GM19025 (cell line): ENCODE measurements at regions not wholly inside any gene's neighbourhood (a gene's known extent, or its start where the extent isn't known, plus 50 kb on each side); places are given as distances from the start of the nearest gene placed in this dataset.

ENCODE experiments used
- ATAC-seq: cut with Tn5 transposase; IDR thresholded peaks from one replicate; pipeline ENCODE4 v1.9.1; 2021; ENCODE audit warnings: mild to moderate bottlenecking, low read depth, moderate library complexity; ENCODE audit not compliant: unreplicated experiment

DNA sequence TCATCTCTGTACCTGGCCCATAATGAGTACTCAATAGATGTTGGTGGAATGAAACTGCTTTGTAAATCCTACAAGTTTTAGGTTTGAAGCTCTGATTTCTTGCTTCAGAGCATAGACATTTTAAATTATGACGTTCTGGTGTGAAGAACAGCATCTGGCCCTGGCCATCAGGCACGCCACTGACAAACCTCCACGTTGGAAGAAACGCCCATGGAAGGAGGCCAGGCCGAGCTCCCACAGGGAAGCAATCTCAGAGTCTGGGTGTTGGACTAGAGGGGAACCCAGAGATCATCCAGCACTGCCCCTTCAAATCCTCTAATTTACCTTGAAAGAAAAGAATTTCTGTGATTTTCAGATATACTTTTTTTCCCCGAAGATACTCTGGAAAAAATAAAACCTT lies 328.1 kb upstream of the RGMA start:
- no peak for ATAC-seq

- no peak for ATAC-seq
Observed at GRCh38 chr15:93415576-93415975, 326.6 kb upstream of the RGMA start.

GRCh38 chr15:93414576-93415231 lies 325.7 kb upstream of the RGMA start:
- ATAC-seq, result no peak

DNA sequence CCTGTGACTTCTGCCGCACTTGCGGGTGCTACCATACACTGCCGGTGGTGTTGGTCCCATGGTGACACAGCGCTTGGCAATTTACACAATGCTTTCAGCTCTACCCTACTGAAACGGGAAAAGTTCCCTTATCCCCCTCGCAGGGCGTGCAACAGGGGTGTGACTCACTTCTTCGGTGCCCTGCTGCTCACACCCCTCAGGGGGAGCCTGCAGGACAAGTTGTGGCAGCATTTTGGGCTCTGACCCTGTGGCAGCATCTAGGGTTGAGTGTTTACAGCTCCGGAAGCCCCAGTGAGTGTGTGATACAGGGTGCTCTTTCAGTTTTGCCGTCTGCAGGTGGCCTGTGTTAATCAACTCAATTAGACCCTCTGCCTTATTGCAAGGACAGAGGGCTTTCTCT lies 324.7 kb upstream of the RGMA start:
- no peak for ATAC-seq

DNA sequence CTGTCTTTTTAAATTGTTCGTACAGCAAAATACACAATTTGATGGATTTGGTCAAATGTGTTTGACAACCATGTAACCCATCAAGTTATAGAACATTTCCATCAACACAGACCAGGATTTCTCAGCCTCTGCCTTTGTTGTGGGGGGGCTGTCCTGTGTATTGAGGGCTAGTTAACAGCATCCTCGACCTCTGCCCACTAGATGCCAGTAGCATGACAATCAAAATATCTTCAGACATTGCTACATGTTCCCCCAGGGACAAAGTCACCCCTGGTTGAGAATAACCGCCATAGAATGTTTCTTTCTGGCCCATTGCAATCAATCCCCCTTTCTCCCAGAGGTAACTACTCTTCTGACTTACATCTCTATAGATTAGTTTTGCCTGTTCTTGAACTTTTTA lies 310.1 kb upstream of the RGMA start:
- ATAC-seq, result no peak

DNA sequence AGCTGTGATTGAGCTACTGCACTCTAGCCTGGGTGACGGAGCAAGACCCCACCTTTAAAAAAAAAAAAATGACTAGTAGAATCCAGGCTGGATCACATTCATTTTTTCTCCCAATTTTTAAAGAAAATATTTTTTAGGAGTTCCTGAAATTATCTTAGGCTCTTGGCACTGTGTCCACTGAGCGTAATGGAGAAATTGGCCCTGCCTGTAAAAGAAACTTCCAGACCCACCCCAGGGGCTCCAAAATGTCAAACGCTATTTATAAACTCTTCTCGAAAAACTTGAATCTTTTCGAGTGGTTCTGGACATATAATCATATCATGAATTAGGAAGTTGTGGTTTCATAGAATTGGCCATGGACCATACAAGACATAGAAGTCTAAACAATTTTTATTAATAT lies 300.2 kb upstream of the RGMA start:
- no peak for ATAC-seq

DNA sequence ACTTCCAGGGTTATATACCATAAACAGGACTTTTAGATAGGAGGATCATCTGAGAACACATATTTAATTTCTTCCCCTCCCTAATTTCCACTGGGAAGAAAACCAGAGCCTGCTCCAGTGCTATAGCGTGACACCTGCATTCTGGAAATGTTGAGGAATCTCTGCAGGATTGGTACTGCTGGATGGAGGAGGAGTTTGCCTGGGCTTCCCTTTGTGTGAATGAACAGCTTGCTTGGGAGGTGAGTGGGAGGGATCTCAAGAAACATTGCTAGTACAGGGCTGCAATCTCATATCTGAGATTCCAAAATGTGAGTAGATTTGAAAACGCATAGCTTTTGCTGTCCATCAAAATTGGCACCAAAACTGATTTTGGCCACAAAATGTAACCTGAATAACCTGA lies 295.9 kb upstream of the RGMA start:
- ATAC-seq, result no peak

DNA sequence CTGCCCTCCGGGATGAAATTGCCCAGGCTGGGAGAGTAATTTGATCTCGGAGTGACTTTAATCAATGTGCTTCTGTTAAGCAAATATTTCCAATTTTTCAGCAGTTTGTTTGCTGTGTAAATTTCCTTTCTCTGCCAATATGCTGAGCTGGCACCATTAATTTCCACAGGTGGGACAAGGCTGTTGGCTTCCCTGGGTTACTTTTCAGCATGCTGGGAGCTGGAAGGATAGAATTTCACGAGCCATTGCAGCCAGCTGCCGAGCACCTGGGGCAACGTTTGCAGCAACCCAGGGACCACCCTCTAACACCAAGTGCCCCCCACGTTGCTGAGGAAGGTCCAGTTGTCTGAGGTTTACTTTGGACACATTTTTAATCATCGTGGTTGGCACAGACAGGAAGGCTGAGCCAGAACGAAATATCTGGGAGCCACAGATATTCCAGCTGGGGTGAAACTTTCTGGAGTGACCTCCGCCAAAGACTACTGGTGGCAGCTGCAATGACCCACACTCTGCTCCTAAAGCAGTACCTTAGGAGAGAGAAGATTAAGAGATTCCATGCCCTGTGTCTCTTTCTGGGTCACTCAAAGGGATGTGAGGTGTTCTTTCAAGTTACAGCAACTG lies 293.3 kb upstream of the RGMA start:
- no peak for ATAC-seq

DNA sequence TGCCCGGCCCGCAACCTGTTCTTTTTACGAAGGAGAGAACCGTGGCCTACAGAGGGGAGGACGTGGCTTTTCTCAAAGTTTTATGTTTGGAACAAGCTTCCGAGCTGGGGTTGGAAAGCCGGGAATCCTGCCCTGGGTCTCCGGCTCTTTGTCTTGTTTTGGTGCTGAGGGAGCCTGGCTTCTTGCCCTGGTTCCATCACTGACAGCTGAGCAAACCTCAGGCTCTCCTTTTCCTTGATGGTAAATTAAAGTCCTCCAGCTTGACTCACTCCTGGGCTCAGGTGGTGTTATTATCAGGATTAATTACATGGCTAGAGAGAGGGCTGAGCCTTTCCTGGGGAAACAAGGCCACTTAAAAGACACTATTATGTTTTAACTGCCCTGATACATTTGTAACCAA lies 289.5 kb upstream of the RGMA start:
- ATAC-seq, result no peak

DNA sequence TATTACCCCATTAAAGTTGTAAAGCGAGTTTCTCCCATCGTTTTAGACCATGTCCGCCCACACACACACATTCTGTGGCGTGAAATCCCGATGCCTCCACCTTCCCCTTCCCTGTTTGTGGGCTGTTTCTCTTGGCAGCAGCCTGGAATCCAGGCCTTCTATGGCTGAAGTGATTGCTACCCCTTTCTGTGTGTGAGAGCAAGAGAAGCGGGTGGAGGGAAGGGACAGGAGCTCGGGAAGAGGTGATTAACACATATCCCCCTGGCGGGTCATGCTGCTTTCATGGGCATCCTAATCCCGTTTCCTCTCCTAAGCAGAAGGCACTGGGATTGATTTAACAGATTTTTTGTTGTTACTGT lies 283.8 kb upstream of the RGMA start:
- no peak for ATAC-seq

DNA sequence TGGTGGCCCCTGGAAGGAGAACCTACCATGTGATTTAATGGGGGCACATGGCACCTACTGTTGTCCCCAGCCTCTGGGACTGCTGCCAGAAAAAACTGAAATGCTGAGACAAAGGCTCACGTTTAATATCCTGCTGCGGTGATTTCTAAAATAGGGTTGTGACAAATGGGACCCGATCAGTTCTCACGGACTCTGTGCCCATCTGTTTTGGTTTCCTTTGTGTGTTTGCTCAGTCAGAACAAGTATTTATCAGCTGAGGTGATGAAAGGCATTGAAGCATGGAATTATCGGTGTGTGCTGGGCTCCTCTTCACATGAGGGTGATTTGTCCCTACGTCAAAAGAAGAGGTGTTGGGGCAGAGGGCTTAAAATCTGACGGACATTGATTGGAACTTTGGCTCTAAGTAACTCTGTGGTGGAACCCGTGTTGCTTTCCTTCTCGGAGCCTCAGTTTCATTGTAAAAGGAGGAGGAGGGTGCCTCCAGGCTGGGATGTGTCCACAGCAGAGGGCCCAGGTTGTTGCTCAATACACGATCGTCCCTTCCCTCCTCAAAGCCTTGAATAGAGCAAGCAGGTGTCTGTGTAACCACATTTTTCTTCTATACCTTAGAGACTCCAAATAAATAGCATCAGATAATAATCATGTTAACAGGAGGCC lies 283.3 kb upstream of the RGMA start:
- no peak for ATAC-seq

- no peak for ATAC-seq
Observed at GRCh38 chr15:93366387-93367100, 277.5 kb upstream of the RGMA start.

DNA sequence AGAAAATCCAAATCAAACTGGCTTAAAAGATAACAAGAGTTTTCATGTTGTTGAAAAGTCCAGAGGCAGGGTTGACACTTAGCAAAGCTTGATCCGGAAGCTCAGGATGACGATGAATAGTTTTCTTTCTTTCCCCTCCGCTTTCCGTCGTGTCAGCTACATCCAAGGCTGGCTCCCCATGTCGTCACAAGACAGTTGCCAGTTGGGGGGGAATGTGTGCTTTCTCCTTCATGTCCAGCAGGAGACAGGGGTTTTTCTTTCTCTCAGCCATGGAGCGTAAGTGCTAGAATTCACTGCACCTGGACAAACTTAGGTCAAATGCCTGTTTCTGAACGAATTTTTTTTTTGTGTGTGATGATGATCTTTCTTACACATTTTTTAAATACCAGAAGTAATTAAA lies 273.8 kb upstream of the RGMA start:
- no peak for ATAC-seq

GRCh38 chr15:93362203-93362602 lies 273.2 kb upstream of the RGMA start:
- ATAC-seq, result no peak

DNA sequence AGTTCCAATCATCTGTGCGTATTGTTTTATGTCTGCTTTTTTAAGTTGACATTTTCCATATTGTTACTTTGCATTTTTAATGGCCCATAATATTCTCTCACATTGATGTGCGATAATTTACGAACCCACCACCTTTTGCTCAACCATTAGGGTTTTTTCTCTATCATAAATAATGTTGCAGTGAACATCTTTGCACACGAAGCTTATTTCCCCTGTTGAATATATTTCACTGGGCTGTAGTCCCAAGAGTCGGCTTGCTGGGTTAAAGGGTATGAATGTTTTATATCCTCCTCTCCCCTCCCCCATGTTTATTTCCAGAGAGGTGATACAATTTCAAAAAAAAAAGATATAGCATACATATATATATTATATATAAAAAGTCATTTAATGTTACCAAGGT lies 272.7 kb upstream of the RGMA start:
- ATAC-seq, result no peak

DNA sequence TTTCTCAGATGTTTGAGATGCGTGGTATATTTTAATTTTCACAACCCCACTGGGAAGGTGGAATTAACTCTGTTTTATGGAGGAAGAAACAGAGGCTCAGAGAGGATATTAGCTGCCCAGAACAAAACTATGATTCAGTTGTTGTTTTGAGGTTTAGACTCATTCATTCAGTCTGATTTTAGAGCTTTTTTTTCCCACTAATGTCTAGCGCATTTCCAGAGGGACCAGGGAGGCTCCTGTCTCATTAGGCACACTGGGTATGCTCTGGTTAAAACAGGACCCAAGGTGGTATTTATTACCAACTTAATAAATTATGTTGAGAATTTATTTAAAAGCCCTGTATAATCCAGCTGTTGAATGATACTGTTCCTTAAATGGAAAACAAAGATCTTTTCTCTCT lies 272.0 kb upstream of the RGMA start:
- no peak for ATAC-seq

DNA sequence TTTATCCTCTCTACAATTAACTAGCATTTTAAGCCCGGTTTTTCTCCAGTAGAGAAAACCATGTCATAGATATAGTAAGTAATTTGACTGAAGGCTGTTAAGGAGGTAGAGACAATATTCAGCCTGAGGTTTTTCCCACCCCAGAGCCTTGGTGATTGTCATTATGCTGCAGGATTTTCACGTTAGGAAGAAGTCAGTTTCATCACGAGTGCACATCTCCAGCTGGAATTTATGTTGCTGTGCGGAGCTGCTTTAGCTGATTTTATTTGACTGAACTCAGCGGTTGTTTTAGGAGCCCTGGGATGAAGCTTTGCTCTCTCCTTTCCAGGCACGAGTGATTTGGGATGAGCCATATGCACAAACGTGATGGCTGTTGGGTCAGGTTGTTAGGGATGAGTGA lies 271.3 kb upstream of the RGMA start:
- ATAC-seq, result no peak

DNA sequence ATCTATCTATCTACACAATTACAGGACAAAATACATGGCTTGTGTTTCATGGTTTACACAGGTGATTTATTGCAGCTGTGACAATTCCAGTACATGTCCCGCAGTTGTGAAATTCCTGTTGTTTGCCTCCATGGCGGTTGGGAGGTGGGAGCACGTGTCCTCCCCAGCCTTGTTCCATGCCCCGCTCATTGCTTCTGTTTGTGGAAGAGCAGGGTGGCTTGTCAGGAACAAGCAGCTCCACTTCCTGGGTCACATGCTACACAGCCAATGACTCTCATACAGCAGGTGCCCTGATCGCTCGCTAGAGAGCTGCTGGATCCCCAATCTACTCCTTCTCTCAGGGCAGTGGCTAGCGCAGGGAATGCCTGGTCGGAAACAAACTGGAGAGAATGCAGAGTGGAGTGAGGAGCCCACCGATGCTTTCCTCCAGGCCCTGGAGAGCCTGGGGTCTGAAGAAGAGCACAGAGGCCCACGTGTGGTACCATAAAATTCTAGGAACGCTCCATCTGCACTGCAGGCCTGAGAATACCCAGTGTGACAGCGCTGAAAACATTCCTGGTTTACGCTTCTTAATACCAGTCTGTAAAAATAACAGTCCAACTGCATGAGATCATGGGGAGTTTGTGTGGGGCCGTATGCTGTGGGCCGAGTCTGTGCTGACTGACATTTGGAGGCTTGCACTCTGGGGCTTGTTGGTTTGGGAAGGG lies 270.6 kb upstream of the RGMA start:
- ATAC-seq, result no peak

- no peak for ATAC-seq
Observed at GRCh38 chr15:93359060-93359408, 270.0 kb upstream of the RGMA start.

GRCh38 chr15:93358166-93359059 lies 269.4 kb upstream of the RGMA start:
- ATAC-seq, result no peak
